GM12875 (cell line): ENCODE measurements at regions not wholly inside any gene's neighbourhood (a gene's known extent, or its start where the extent isn't known, plus 50 kb on each side); places are given as distances from the start of the nearest gene placed in this dataset.

Source experiments
- H3K4me3 ChIP-seq: one replicate; pipeline ENCODE4 v1.5.1; 2011; ENCODE audit warnings: low read depth, low read length, control low read depth
- CTCF ChIP-seq: IDR thresholded peaks from 2 replicates; pipeline ENCODE4 v1.5.1; 2011; ENCODE audit warnings: low read depth, mild to moderate bottlenecking, control low read depth, inconsistent platforms, low read length, moderate library complexity, borderline replicate concordance; ENCODE audit not compliant: insufficient read depth

DNA sequence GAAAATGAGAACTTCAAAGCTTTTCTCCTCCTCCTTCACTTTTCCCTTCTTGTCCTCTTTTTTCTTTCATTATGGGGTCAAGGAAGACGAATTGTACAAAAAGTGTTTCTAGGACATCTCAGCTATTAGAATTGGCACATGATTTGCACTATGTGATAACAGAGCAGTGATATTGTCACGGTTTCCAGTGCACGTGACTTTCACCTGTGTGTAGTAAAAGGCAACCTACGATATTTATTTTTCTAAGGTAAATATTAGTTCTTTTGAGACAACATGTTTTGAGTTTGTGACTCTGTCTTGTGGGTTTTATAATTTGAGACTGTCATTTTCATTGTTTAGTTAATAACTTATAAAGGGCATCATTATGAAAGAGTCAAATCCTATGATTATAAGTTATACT, 213.1 kb downstream of the PSAT1 start:
- no peak overlapping the region for H3K4me3 ChIP-seq
- TF ChIP-seq CTCF: no peak

DNA sequence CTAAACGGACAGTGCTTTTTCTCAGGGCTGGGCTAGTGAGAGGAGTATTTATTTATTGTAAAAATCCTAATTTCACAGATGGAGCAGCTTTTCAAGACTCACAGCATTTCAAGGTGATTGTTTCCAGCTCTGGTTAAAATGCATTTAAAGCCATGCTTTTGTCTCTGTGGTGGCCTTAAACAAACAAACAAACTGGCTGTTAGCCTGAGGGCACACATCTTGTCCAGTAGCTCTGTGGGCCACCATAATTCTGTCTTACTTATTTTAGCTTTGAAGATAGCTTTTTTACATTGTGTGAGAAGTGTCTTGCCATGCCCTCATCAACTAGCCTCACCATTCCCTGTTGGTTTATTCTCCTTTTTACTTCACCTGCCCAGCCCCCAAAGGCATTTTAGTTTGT, 218.2 kb downstream of the PSAT1 start:
- no peak overlapping the region for H3K4me3 ChIP-seq
- TF ChIP-seq CTCF: no peak

GRCh38 chr9:78519786-78520185, 222.9 kb downstream of the PSAT1 start:
- H3K4me3 ChIP-seq: no peak overlapping the region
- no peak for TF ChIP-seq CTCF

GRCh38 chr9:78521680-78522079, 224.8 kb downstream of the PSAT1 start:
- TF ChIP-seq CTCF: no peak

DNA sequence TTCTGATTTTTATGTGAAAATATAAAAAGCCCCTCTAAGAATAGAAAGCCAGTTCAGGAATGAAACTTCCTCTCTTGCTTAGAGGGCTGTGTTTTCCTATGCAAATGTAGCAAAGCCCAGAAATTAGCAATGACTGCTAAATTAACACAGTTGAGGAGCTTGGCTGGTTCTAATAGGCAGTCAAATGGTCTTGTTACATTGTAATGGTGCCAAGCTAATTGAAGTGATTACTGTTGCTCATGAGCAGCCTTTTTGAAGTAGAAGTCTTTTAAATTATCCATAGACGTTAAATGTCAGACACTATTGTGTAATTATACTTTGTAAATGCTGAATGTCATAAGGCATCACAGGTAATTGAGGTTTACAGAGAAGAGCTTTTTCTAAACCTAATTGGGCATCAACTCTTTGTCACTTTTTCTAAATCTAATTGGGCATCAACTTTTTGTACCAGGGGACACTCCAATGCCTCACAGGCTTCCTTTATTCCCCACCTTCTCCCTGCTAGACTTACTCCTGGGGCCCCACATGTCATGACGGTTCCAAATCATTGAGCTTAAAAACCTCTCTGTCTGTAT, 229.1 kb downstream of the PSAT1 start:
- H3K4me3 ChIP-seq: no peak overlapping the region
- TF ChIP-seq CTCF: no peak

More at GRCh38 chr9:78521680-78522079, 224.8 kb downstream of the PSAT1 start:
- no peak overlapping the region for H3K4me3 ChIP-seq

- TF ChIP-seq CTCF: no peak
- no peak overlapping the region for H3K4me3 ChIP-seq
Observed at GRCh38 chr9:78533500-78533899, 236.6 kb downstream of the PSAT1 start.

DNA sequence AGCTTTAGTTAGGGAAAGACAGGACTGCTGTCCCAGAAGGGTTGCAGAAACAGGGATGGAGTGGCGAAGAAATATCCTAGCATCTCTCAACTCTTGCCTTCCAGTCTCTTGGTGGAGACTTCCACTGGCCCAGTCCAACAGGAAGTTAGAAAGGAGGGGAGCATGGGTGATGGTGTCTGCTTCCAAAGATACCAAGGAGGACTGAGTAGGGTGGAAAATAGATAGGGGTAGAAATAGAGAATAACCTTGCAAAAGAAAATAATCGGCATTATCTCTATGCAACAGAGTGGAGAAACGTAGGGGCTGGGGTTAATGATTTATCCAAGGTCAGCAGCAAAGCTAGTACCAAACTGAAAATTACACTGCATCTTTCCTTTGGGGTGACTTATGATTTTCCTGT, 242.3 kb downstream of the PSAT1 start:
- H3K4me3 ChIP-seq: no peak overlapping the region
- no peak for TF ChIP-seq CTCF
